ENCODE measurements at regions not wholly inside any gene's neighbourhood (a gene's known extent, or its start where the extent isn't known, plus 50 kb on each side); places are given as distances from the start of the nearest gene placed in this dataset.
"Not testable (repeated sequence)": the region's sequence is repeated elsewhere in the genome, so short reads cannot be mapped to it uniquely, and the experiment has no call there.

- DNase-seq; intact Hi-C loops (cut with DNase I): not testable (repeated sequence)
Measured at GRCh38 chr16:29153307-29153706, 168.5 kb downstream of the LAT start.

- DNase-seq; intact Hi-C loops (cut with DNase I): not testable (repeated sequence)
Measured at GRCh38 chr16:29152544-29153031, 167.7 kb downstream of the LAT start.

GRCh38 chr16:29151317-29151716 lies 166.5 kb downstream of the LAT start:
- DNase-seq = no peak
- intact Hi-C loops (cut with DNase I) = no loop called here

- DNase-seq; intact Hi-C loops (cut with DNase I): not testable (repeated sequence)
Measured at GRCh38 chr16:29149912-29150311, 165.1 kb downstream of the LAT start.

GRCh38 chr16:29148867-29149272 lies 164.0 kb downstream of the LAT start:
- intact Hi-C loops (cut with DNase I) = no loop called here
- DNase-seq = peak in 5 of 42 donors; percentile 8 to 45 (median 24)

GRCh38 chr16:29148131-29148691 lies 163.4 kb downstream of the LAT start:
- peak in 4 of 42 donors; percentile 28 to 60 (median 46) for DNase-seq
- intact Hi-C loops (cut with DNase I) = no loop called here

- DNase-seq; intact Hi-C loops (cut with DNase I): not testable (repeated sequence)
Measured at GRCh38 chr16:29147710-29148109, 162.9 kb downstream of the LAT start.

- DNase-seq; intact Hi-C loops (cut with DNase I): not testable (repeated sequence)
Measured at GRCh38 chr16:29146808-29147643, 162.2 kb downstream of the LAT start.

- intact Hi-C loops (cut with DNase I) = no loop called here
- DNase-seq = no peak
Measured at GRCh38 chr16:29146266-29146665, 161.4 kb downstream of the LAT start.

GRCh38 chr16:29145486-29146225 lies 160.8 kb downstream of the LAT start:
- intact Hi-C loops (cut with DNase I); DNase-seq: not testable (repeated sequence)

- DNase-seq; intact Hi-C loops (cut with DNase I): not testable (repeated sequence)
Measured at GRCh38 chr16:29145086-29145485, 160.2 kb downstream of the LAT start.

GRCh38 chr16:29144669-29145062 lies 159.8 kb downstream of the LAT start:
- peak in 37 of 42 donors; percentile 12 to 79 (median 50) for DNase-seq
- intact Hi-C loops (cut with DNase I) = not testable (repeated sequence)

GRCh38 chr16:29143739-29144668 lies 159.2 kb downstream of the LAT start:
- intact Hi-C loops (cut with DNase I) = not testable (repeated sequence)
- DNase-seq = peak in 41 of 42 donors; percentile 34 to 89 (median 71)

GRCh38 chr16:29142506-29142905 lies 157.7 kb downstream of the LAT start:
- intact Hi-C loops (cut with DNase I); DNase-seq: not testable (repeated sequence)

GRCh38 chr16:29141586-29142324 lies 156.9 kb downstream of the LAT start:
- intact Hi-C loops (cut with DNase I) = no loop called here
- no peak for DNase-seq

- DNase-seq; intact Hi-C loops (cut with DNase I): not testable (repeated sequence)
Measured at GRCh38 chr16:29141121-29141520, 156.3 kb downstream of the LAT start.

- DNase-seq; intact Hi-C loops (cut with DNase I): not testable (repeated sequence)
Measured at GRCh38 chr16:29139901-29140855, 155.3 kb downstream of the LAT start.

All from head of caudate nucleus (tissue), 42 donors.